ENCODE measurements at regions not wholly inside any gene's neighbourhood (a gene's known extent, or its start where the extent isn't known, plus 50 kb on each side); places are given as distances from the start of the nearest gene placed in this dataset.

GRCh38 chr10:10891124-10892082, 126.3 kb upstream of the CELF2 start:
- TF ChIP-seq CTCF (IDR thresholded peaks at IDR 0.05): no peak
- no peak for TF ChIP-seq EP300 (IDR thresholded peaks at IDR 0.05)
- TF ChIP-seq POLR2A (IDR thresholded peaks at IDR 0.05): no peak
